ENCODE measurements at regions not wholly inside any gene's neighbourhood (a gene's known extent, or its start where the extent isn't known, plus 50 kb on each side); places are given as distances from the start of the nearest gene placed in this dataset.

GRCh38 chr2:198863655-198864054 lies 594.1 kb downstream of the SATB2 start:
- CTCF ChIA-PET (ENCODE audit: low intra/inter-chr PET ratio) = no interaction called here
- POLR2A ChIA-PET = no interaction called here
- no TSS peak for BruUV-seq (replicated peaks)

More at GRCh38 chr2:198863655-198864054, 594.1 kb downstream of the SATB2 start:
- H3K9me1 ChIP-seq (ENCODE audit: control insufficient read depth, insufficient read depth, low read length) = no peaks in the 10 kb centered on the region
- no peaks in the 10 kb centered on the region for H3K27me3 ChIP-seq (ENCODE audit: control insufficient read depth in 2 of 2, insufficient read depth in 2 of 2, low read length in 2 of 2)
- WGBS (ENCODE audit: insufficient coverage, low coverage, missing lambda C conversion rate) = 0% methylated on average over 4 of the region's 5 CpGs
- no peaks in the 10 kb centered on the region for H3K9me3 ChIP-seq (replicated peaks; ENCODE audit: control insufficient read depth, insufficient read depth, low read depth, low read length)
- no peak overlapping the region for H3K9ac ChIP-seq (ENCODE audit: insufficient read depth in 1 of 2, low read depth in 2 of 2, low read length in 2 of 2)
- ATAC-seq (no peak), FAIRE-seq (no peak), DNase-seq (ENCODE audit: extremely low read depth in 1 of 4, low spot score in 3 of 4) (no peak)
- H2AFZ ChIP-seq (ENCODE audit: low read depth, low read length) = no peak overlapping the region
- TF ChIP-seq GMEB1 (CRISPR knock-in tag; IDR thresholded peaks at IDR 0.05) (no peak), TCF3 (CRISPR knock-in tag; IDR thresholded peaks at IDR 0.05) (no peak), STAT5B (CRISPR knock-in tag; IDR thresholded peaks at IDR 0.05) (no peak), ZNF512 (tag; IDR thresholded peaks at IDR 0.05) (no peak), RFX5 (IDR thresholded peaks at IDR 0.05; ENCODE audit: low read depth, low read length) (no peak), E2F6 (IDR thresholded peaks at IDR 0.05; ENCODE audit: borderline replicate concordance in 1 of 2, extremely low read depth in 1 of 2, insufficient read depth in 1 of 2, insufficient read length in 1 of 2, low read depth in 1 of 2, low read length in 1 of 2, poor library complexity in 1 of 2, severe bottlenecking in 1 of 2) (no peak), ATF3 (IDR thresholded peaks at IDR 0.05) (no peak), ATF3 (CRISPR knock-in tag; conservative IDR thresholded peaks at IDR 0.05) (no peak), PML (IDR thresholded peaks at IDR 0.05; ENCODE audit: low read length) (no peak)
- no peaks in the 10 kb centered on the region for H3K36me3 ChIP-seq (ENCODE audit: control insufficient read depth, insufficient read depth, low read length)
- no peaks in the 10 kb centered on the region for H4K20me1 ChIP-seq (replicated peaks; ENCODE audit: control insufficient read depth, insufficient read depth, low read length)
- no peak overlapping the region for H3K4me3 ChIP-seq
- no peaks in the 10 kb centered on the region for H3K4me1 ChIP-seq (replicated peaks in 1 of 2; ENCODE audit: control insufficient read depth in 2 of 2, insufficient read depth in 2 of 2, low read length in 2 of 2)
- no peak overlapping the region for H3K27ac ChIP-seq (ENCODE audit: extremely low read depth, low read depth, low read length)
- no peak overlapping the region for H3K4me2 ChIP-seq (ENCODE audit: insufficient read depth, low read length)
- in situ Hi-C loops (cut with MboI) = no loop called here
- no peaks in the 10 kb centered on the region for H3K79me2 ChIP-seq (ENCODE audit: control insufficient read depth, insufficient read depth, low read length)
- intact Hi-C loops (cut with micrococcal nuclease) = no loop called here
